Natural killer cell treated with Interleukin-12 subunit alpha and Interleukin-12 subunit beta and Interleukin-15 and Interleukin-18, amount 100 ng/mL, for 72 hours (primary cell): ENCODE measurements at regions not wholly inside any gene's neighbourhood (a gene's known extent, or its start where the extent isn't known, plus 50 kb on each side); places are given as distances from the start of the nearest gene placed in this dataset.

Experiments
- ATAC-seq, 2 donors: fragments of 150-1000 bp; cut with Tn5 transposase in 1 of 2; sonication (Bioruptor Pico), chemical (Tn5 transposase) in 1 of 2; 2 replicates each; pipeline ENCODE4 v1.10.0; 2021
- DNase-seq: peaks from one replicate; pipeline ENCODE4 v3.0.0; 2022; ENCODE audit warnings: low spot score
- H3K27ac Mint-ChIP-seq, 2 donors: 1 replicate in 1 of 2; 2 replicates in 1 of 2; pipeline ENCODE4 v1.8.0; 2022; ENCODE audit warnings: mixed read lengths in 2 of 2, mild to moderate bottlenecking in 1 of 2, moderate library complexity in 1 of 2
- H3K27me3 Mint-ChIP-seq, 2 donors: 1 replicate in 1 of 2; 2 replicates in 1 of 2; pipeline ENCODE4 v1.8.0; 2022; ENCODE audit warnings: mixed read lengths in 2 of 2
- H3K36me3 Mint-ChIP-seq: one replicate; pipeline ENCODE4 v1.8.0; 2022; ENCODE audit warnings: mixed read lengths
- H3K4me1 Mint-ChIP-seq, 2 donors: 1 replicate in 1 of 2; 2 replicates in 1 of 2; pipeline ENCODE4 v1.8.0; 2022; ENCODE audit warnings: low read depth in 2 of 2, mixed read lengths in 2 of 2, mild to moderate bottlenecking in 1 of 2
- H3K4me3 Mint-ChIP-seq: one replicate; pipeline ENCODE4 v1.8.0; 2022; ENCODE audit warnings: mixed read lengths
- H3K9me3 Mint-ChIP-seq: 2 replicates; pipeline ENCODE4 v1.8.0; 2022; ENCODE audit warnings: mixed read lengths

- H3K36me3 Mint-ChIP-seq = no peaks in the 10 kb centered on the region
- DNase-seq (no peak), ATAC-seq (no peak)
- no peaks in the 10 kb centered on the region for H3K4me1 Mint-ChIP-seq
- no peak overlapping the region for H3K4me3 Mint-ChIP-seq
- H3K27ac Mint-ChIP-seq = no peak overlapping the region
- H3K9me3 Mint-ChIP-seq = no peaks in the 10 kb centered on the region
- peaks cover 0 to 3% of the 10 kb centered on the region in 2 donors for H3K27me3 Mint-ChIP-seq
Observed at GRCh38 chr2:47277987-47278386, 91.1 kb upstream of the EPCAM start.

GRCh38 chr2:47277187-47277586, 91.9 kb upstream of the EPCAM start:
- Mint-ChIP-seq H3K4me1 (no peaks in the 10 kb centered on the region), H3K27me3 (peaks cover 0 to 3% of the 10 kb centered on the region in 2 donors), H3K27ac (no peak overlapping the region), H3K36me3 (no peaks in the 10 kb centered on the region), H3K4me3 (no peak overlapping the region), H3K9me3 (no peaks in the 10 kb centered on the region)
- ATAC-seq = no peak
- no peak for DNase-seq

- Mint-ChIP-seq H3K36me3 (no peaks in the 10 kb centered on the region), H3K9me3 (no peaks in the 10 kb centered on the region), H3K4me1 (no peaks in the 10 kb centered on the region), H3K27me3 (peaks cover 0 to 3% of the 10 kb centered on the region in 2 donors), H3K4me3 (no peak overlapping the region), H3K27ac (no peak overlapping the region)
- no peak for DNase-seq
- ATAC-seq = no peak
Observed at GRCh38 chr2:47276061-47276460, 93.0 kb upstream of the EPCAM start.

- peak overlapping the region in 1 of 2 donors; percentile 15 for H3K27ac Mint-ChIP-seq
- H3K27me3 Mint-ChIP-seq = peaks cover 0 to 3% of the 10 kb centered on the region in 2 donors
- DNase-seq (no peak), ATAC-seq (no peak)
- H3K4me1 Mint-ChIP-seq = no peaks in the 10 kb centered on the region
- no peaks in the 10 kb centered on the region for H3K36me3 Mint-ChIP-seq
- H3K9me3 Mint-ChIP-seq = no peaks in the 10 kb centered on the region
- H3K4me3 Mint-ChIP-seq = no peak overlapping the region
Observed at GRCh38 chr2:47274054-47274782, 94.9 kb upstream of the EPCAM start.

- Mint-ChIP-seq H3K9me3 (no peaks in the 10 kb centered on the region), H3K4me3 (peak overlapping the region; percentile 58), H3K27ac (peak overlapping the region in 1 of 2 donors; percentile 15), H3K27me3 (peaks cover 0 to 3% of the 10 kb centered on the region in 2 donors), H3K36me3 (no peaks in the 10 kb centered on the region), H3K4me1 (no peaks in the 10 kb centered on the region)
- DNase-seq (no peak), ATAC-seq (no peak)
Observed at GRCh38 chr2:47272905-47273758, 96.0 kb upstream of the EPCAM start.

- Mint-ChIP-seq H3K27ac (no peak overlapping the region), H3K4me3 (peak overlapping the region; percentile 58), H3K9me3 (no peaks in the 10 kb centered on the region), H3K36me3 (no peaks in the 10 kb centered on the region), H3K4me1 (no peaks in the 10 kb centered on the region), H3K27me3 (peaks cover 0 to 3% of the 10 kb centered on the region in 2 donors)
- ATAC-seq (peak; percentile 80 to 82), DNase-seq (peak; percentile 68)
Observed at GRCh38 chr2:47272031-47272864, 95.9 kb upstream of the CALM2 start.

GRCh38 chr2:47271054-47272000, 95.0 kb upstream of the CALM2 start:
- H3K36me3 Mint-ChIP-seq = no peaks in the 10 kb centered on the region
- peak overlapping the region; percentile 33 for H3K4me3 Mint-ChIP-seq
- H3K4me1 Mint-ChIP-seq = no peaks in the 10 kb centered on the region
- no peak overlapping the region for H3K27ac Mint-ChIP-seq
- peaks cover 0 to 3% of the 10 kb centered on the region in 2 donors for H3K27me3 Mint-ChIP-seq
- no peaks in the 10 kb centered on the region for H3K9me3 Mint-ChIP-seq
- ATAC-seq (no peak), DNase-seq (no peak)

- no peak overlapping the region for H3K27ac Mint-ChIP-seq
- H3K36me3 Mint-ChIP-seq = no peaks in the 10 kb centered on the region
- DNase-seq = no peak
- H3K9me3 Mint-ChIP-seq = no peaks in the 10 kb centered on the region
- ATAC-seq = no peak
- H3K27me3 Mint-ChIP-seq = peaks cover 0 to 3% of the 10 kb centered on the region in 2 donors
- no peaks in the 10 kb centered on the region for H3K4me1 Mint-ChIP-seq
- no peak overlapping the region for H3K4me3 Mint-ChIP-seq
Observed at GRCh38 chr2:47270421-47270820, 94.1 kb upstream of the CALM2 start.

GRCh38 chr2:47269316-47270232, 93.3 kb upstream of the CALM2 start:
- DNase-seq = no peak
- ATAC-seq = no peak
- Mint-ChIP-seq H3K4me3 (no peak overlapping the region), H3K9me3 (no peaks in the 10 kb centered on the region), H3K27ac (no peak overlapping the region), H3K27me3 (peaks cover 0 to 3% of the 10 kb centered on the region in 2 donors), H3K36me3 (no peaks in the 10 kb centered on the region), H3K4me1 (no peaks in the 10 kb centered on the region)

GRCh38 chr2:47267711-47268086, 91.4 kb upstream of the CALM2 start:
- no peak for ATAC-seq
- no peaks in the 10 kb centered on the region for H3K9me3 Mint-ChIP-seq

GRCh38 chr2:47266939-47267710, 90.8 kb upstream of the CALM2 start:
- no peak for DNase-seq

More at GRCh38 chr2:47267711-47268086, 91.4 kb upstream of the CALM2 start:
- H3K27ac Mint-ChIP-seq = no peak overlapping the region
- H3K4me1 Mint-ChIP-seq = no peaks in the 10 kb centered on the region
- no peak overlapping the region for H3K4me3 Mint-ChIP-seq
- DNase-seq = no peak
- no peaks in the 10 kb centered on the region for H3K27me3 Mint-ChIP-seq
- H3K36me3 Mint-ChIP-seq = no peaks in the 10 kb centered on the region

More at GRCh38 chr2:47266939-47267710, 90.8 kb upstream of the CALM2 start:
- no peaks in the 10 kb centered on the region for H3K9me3 Mint-ChIP-seq
- no peaks in the 10 kb centered on the region for H3K27me3 Mint-ChIP-seq
- no peak overlapping the region for H3K27ac Mint-ChIP-seq
- no peak overlapping the region for H3K4me3 Mint-ChIP-seq
- H3K36me3 Mint-ChIP-seq = no peaks in the 10 kb centered on the region
- H3K4me1 Mint-ChIP-seq = no peaks in the 10 kb centered on the region
- no peak for ATAC-seq
